ENCODE measurements at regions not wholly inside any gene's neighbourhood (a gene's known extent, or its start where the extent isn't known, plus 50 kb on each side); places are given as distances from the start of the nearest gene placed in this dataset.
"Not testable (repeated sequence)": the region's sequence is repeated elsewhere in the genome, so short reads cannot be mapped to it uniquely, and the experiment has no call there.

GRCh38 chr6:82517896-82518295 lies 154.3 kb downstream of the TPBG start:
- not testable (repeated sequence) for DNase-seq

GRCh38 chr6:82521369-82521768 lies 157.8 kb downstream of the TPBG start:
- no peak for DNase-seq

GRCh38 chr6:82521861-82522260 lies 158.2 kb downstream of the TPBG start:
- no peak for DNase-seq

GRCh38 chr6:82524031-82524430 lies 160.4 kb downstream of the TPBG start:
- DNase-seq, result no peak

GRCh38 chr6:82525775-82526495 lies 162.3 kb downstream of the TPBG start:
- peak; percentile 54 to 90 for DNase-seq

- not testable (repeated sequence) for DNase-seq
Observed at GRCh38 chr6:82529960-82530460, 166.4 kb downstream of the TPBG start.

GRCh38 chr6:82534876-82535275 lies 171.3 kb downstream of the TPBG start:
- DNase-seq, result no peak

GRCh38 chr6:82549480-82549879 lies 185.9 kb downstream of the TPBG start:
- not testable (repeated sequence) for DNase-seq

GRCh38 chr6:82551311-82551710 lies 187.7 kb downstream of the TPBG start:
- DNase-seq, result not testable (repeated sequence)

GRCh38 chr6:82551831-82552230 lies 188.2 kb downstream of the TPBG start:
- DNase-seq, result no peak

GRCh38 chr6:82553863-82554531 lies 190.4 kb downstream of the TPBG start:
- no peak for DNase-seq

- DNase-seq, result no peak
Observed at GRCh38 chr6:82554666-82555065, 191.0 kb downstream of the TPBG start.

- DNase-seq, result no peak
Observed at GRCh38 chr6:82555801-82556200, 192.2 kb downstream of the TPBG start.

- not testable (repeated sequence) for DNase-seq
Observed at GRCh38 chr6:82558531-82558930, 194.9 kb downstream of the TPBG start.

- DNase-seq, result peak in 1 of 2 experiments; percentile 18
Observed at GRCh38 chr6:82567621-82568020, 204.0 kb downstream of the TPBG start.

GRCh38 chr6:82568290-82568993 lies 204.8 kb downstream of the TPBG start:
- DNase-seq, result no peak

GRCh38 chr6:82569022-82569421 lies 205.4 kb downstream of the TPBG start:
- DNase-seq, result no peak

GRCh38 chr6:82570083-82570482 lies 206.5 kb downstream of the TPBG start:
- peak; percentile 50 to 69 for DNase-seq

GRCh38 chr6:82571455-82571854 lies 207.8 kb downstream of the TPBG start:
- DNase-seq, result no peak

- DNase-seq, result no peak
Observed at GRCh38 chr6:82573254-82573972, 209.8 kb downstream of the TPBG start.

- DNase-seq, result no peak
Observed at GRCh38 chr6:82576284-82576683, 212.7 kb downstream of the TPBG start.

GRCh38 chr6:82584194-82584695 lies 220.6 kb downstream of the TPBG start:
- no peak for DNase-seq

GRCh38 chr6:82584856-82585255 lies 221.2 kb downstream of the TPBG start:
- DNase-seq, result no peak
